ENCODE measurements at regions not wholly inside any gene's neighbourhood (a gene's known extent, or its start where the extent isn't known, plus 50 kb on each side); places are given as distances from the start of the nearest gene placed in this dataset.

DNA sequence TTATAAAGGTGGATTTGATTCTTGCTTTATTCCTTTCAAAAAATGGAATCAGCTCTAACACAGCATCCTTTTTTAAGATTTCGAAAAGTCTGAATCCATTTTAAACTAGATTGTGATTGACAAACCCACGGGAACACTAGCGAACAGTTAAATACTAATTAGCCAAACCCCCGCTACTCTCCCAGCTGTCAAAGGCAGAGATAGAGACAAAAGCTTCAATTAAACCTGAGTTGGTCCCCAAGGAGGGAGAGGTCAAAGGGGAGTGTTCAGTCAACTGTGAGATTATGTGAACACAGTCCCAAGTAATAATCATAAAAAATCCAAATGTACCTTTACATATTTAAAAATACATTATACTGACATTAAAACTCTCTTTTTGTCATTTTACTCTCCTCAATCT is 65.7 kb upstream of the TBX20 start:
- TF ChIP-seq, protein P1, sequence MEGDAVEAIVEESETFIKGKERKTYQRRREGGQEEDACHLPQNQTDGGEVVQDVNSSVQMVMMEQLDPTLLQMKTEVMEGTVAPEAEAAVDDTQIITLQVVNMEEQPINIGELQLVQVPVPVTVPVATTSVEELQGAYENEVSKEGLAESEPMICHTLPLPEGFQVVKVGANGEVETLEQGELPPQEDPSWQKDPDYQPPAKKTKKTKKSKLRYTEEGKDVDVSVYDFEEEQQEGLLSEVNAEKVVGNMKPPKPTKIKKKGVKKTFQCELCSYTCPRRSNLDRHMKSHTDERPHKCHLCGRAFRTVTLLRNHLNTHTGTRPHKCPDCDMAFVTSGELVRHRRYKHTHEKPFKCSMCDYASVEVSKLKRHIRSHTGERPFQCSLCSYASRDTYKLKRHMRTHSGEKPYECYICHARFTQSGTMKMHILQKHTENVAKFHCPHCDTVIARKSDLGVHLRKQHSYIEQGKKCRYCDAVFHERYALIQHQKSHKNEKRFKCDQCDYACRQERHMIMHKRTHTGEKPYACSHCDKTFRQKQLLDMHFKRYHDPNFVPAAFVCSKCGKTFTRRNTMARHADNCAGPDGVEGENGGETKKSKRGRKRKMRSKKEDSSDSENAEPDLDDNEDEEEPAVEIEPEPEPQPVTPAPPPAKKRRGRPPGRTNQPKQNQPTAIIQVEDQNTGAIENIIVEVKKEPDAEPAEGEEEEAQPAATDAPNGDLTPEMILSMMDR (conservative IDR thresholded peaks at IDR 0.05) = no peak
- no peak for TF ChIP-seq ZFX (IDR thresholded peaks at IDR 0.05)
